NCI-H774 (cell line): ENCODE measurements at regions not wholly inside any gene's neighbourhood (a gene's known extent, or its start where the extent isn't known, plus 50 kb on each side); places are given as distances from the start of the nearest gene placed in this dataset.

Experiments
- DNase-seq: peaks from one replicate; lab custom pipeline; 2025; lab: John Stamatoyannopoulos, UW

DNA sequence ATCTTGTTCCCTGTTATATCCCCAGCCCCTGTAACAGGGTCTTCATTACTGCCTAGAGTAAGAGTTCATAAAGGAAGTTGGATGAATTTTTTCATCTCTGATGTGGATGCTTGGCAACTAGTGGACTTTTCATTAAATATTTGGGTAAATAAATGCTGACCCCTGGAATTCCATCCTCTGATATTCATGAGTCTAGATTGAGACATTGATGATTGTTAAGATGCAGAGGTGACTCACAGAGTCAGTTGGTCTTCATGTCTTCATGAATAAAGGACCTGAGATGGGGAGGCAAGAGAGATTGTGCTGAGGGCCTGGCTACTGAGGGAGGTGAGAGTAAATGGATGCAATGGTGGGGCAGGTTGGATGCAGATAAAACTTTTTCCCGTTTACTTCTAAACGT, 132.7 kb upstream of the NT5C1B start:
- no peak for DNase-seq

DNA sequence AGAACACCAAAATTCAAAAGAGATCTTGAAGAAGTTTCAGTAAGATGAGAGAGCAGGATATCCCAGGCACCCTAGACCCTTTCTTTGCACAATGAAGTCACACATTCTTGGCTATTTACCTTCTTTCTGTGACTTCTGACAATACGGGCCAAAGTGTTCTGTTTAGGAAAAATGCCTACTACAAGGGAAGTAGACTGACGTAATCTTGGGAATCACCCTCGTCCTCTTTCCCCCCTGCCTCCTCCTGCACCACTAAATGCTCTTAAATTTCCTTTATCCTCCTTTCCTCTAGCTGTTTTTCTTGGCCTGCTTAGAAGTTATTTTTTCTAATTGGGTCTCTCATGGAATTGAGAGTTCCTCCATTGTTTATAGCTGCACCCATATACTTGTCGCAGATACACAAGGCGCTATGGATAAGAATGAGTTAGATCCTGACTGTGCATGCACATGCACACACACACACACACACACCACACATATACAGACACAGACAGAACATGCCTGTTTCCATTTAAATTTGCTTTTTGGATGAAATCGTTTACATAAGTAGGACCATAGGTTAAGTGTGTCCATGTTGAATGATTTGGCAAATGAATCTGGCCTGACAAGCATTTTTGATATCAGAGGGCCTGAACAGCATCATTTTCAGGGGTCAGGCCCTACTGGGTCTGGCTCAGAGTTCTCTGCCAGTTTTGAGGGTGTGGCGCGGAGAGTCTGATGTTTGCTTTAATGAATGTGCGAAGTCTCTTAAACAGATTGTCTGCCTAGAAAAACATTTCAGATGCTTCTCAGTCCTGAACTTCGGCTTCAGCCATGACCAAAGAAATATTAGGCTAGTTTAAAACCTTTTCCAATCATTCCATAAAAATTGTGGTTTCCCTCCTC, 131.9 kb upstream of the NT5C1B start:
- DNase-seq, result no peak

DNA sequence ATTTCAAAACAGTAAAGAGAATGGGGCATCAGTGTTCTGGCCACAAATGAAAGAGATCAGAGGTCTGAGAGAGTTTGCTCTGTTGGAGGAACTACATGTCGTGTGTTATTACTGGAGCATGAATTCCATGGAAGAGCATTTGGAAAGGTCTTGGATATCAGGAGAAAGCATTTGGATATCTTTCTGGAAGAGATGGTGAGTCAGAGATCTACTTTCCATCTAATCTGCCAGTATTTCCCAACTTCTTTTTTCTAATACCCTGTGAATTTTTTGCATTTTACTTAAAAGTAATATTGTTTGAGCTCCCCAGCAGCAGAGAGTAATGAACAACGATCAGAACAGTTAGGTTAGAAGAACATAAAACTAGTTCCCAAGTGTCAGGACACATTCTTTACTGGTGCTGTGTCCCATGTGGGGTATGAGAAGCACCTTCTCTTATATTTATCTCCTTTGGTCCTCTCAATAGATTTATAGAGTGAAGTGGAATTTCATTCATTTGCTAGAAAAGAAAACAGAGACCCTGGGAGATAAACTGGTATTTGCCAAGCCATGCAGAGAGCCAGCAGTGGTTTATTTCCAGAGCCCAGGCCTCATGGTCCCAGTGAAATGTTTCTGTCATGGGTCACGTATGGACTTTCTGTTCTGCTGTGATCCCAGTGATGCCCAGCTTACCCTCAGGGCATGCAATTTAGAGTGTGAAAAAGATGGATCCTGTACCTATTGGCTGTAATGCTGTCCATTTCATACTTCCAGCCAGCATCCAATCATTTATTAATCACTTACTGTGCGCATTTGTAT, 130.8 kb upstream of the NT5C1B start:
- no peak for DNase-seq

DNA sequence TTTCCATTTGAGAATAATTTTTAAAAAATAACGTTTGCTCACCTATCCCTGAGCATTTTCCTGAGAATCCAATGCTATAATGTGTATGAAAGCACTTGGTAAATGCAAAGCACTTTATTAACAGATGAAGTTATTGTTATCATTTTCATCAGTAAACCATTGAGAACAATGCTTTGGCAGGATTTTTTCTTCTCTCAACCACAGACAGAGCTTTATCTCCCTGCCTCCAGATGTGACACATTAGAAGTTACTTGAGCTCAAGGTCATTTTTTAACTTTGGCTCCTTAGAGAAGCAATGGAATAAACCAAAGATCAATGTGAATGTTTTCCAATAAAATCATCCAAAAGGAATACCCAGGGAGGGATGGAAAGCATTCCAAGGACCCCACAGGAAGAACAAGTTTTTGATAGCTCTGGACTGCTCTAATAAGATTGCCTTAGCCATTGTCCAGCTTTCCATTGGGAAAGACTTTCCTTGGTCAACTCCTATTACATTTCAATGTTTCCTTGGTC, 118.9 kb upstream of the NT5C1B start:
- no peak for DNase-seq

DNA sequence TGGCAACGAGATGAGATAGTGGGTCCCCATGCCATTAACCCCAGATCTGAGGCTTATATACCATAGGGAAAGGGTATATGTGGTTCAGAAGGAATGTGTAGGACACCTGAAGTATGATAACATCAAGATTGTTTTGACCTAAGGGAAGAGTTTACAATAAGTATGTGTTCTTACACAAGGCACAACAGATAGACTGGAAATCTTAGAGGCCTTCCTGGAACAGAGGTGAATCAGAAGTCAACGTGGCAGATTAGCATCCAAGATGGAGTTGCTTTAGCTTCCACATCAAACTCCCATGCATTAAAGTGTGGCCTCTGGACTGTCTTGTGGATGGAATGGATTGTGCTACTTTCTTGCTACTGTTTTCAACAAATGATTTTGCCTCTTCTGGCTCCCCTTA, 116.6 kb upstream of the NT5C1B start:
- no peak for DNase-seq

DNA sequence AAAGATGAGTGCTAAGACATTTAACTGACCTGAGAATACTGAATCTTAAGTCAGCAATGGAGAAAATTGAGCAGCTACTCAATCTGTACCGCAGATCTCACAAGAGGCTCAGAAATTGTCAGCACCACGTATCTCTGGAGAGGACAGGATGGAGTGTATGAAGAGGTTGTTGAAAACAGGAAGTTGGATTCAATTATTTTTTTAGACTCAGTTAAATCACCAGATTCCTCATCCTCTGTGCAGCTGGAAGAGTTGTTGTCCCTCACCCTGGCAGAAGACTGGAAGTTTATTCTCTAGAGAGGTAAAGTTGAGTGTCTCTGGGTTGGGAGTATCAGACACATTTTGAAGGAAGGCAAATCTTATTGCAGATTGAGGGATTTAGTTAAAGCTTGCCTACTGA, 114.9 kb upstream of the NT5C1B start:
- DNase-seq, result no peak

DNA sequence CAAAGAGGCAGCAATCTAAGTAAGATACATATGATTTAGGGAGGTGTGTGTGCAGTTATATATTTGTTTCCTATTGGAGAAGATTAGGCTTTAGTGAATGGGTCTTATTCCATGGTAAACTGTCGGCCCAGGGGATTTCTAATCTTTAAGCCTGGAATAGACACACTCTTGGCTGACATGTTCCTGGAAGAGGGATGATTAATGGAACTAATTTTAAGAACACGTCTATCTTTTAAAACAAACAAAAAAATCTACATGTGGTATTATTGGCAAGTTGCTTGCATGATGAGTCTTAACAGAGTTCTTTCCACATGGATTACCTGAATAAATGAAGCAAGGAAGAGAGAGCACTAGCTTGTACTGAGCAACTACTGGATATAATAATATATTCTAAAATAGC, 114.2 kb upstream of the NT5C1B start:
- no peak for DNase-seq

DNA sequence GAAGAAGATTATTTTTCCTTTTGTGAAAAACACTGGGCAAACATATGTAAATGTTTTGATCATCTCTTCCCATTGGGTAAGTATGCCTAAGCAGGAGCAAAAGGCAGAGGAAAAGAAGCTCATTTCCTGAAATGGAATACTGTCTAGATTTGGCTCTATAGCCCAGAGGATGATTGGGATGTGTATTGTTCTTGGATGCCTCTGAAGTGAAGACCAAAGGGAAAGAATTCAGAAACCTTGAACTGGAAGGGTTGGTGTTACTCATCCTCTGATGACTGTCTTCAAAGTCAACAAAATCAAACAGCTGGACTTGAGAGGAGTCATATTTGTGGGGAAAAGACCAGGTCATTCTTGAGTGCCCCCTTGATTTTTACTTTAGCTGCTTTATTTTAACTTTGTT, 112.6 kb upstream of the NT5C1B start:
- no peak for DNase-seq

DNA sequence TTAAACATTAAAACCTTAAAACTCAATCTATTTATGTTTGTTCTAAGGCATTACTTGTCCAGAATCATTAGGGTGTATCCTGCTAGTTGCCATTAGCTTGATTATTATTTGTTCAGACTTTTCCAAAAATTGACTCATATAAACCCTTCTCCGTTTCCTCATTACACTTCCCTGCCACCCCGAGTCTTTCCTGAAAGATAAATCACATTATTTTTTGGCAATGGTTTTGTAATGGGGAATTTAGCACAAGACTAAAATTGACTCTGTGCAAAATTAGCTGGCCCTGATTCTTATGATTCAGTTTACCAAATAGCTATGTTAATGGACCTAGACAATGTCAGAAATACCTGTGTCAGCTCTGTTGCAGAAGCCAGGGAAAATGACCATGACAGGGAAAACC, 112.2 kb upstream of the NT5C1B start:
- no peak for DNase-seq

DNA sequence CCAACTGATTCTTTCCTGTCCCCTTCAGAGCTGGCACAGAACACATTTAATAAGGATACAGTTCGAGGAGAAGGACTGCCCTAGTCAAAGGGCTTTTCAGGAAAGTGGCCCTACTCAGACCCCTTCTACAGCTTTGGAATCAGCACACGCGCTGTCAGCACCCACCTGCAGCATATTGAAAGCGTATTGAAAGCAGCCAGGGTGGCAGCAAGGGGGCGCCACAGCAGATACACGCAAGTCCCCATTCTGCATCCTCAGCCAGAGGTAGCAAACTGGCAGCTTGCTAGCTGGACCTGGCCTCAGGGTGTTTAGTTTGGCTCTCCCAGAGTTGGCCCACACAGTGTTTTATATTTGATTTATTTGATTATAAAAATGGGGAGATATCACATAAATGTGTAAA, 101.0 kb upstream of the NT5C1B start:
- no peak for DNase-seq

DNA sequence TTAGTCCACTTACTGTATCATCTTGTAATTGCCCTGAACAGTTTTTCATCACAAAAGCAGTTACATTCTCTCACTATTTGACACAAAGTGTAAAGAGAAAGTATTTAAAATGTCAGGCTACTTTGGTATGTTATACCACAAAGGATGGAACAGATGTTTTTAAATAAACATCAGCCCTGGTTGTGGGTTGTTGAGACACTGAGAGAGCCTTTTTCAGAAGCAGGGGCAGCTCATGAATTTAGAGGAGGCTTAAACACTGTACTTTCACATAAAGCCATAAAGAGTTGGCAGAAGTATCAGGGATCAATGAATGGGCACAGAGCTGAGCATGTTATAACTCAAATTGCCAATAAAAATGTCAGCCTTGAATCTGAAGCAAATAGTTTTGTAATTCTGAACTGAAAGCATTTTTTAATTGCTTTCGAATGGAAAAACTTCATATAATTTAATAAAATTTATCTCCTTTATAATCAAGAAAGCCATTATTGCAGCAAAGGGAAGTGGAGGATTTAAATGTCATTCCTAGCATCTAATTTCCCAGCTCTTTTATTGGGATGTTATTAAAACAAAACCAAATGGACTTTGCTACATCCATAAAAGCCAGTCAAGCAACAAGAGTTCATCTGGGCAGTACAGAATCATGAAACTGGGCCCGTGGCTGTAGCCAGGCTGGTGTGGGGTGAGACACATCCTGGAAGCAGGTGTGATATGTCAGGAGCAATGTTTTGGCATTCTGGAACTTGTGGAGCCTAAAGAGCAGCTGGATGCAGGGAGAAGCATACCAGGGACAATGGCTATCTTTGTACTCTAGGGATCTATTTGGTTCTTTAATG, 95.1 kb upstream of the NT5C1B start:
- no peak for DNase-seq

DNA sequence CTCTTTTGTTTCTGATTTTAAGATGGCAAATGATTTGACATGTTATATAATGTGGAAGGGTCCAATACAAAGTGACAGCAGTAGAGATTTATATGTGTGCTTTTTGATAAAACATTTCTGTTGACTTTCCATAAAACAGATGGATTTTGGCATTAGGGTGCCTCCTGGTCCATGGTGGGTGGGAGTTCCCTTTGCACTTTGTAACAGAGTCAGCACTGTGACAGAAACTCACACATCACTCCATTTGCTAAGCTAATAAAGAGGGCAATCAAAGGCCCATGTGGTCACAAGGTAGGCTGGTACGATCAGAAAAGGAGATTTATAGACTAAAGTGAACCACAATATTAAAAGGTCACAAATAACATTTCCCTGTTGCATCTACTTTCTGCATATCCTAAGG, 93.3 kb upstream of the NT5C1B start:
- DNase-seq, result no peak

DNA sequence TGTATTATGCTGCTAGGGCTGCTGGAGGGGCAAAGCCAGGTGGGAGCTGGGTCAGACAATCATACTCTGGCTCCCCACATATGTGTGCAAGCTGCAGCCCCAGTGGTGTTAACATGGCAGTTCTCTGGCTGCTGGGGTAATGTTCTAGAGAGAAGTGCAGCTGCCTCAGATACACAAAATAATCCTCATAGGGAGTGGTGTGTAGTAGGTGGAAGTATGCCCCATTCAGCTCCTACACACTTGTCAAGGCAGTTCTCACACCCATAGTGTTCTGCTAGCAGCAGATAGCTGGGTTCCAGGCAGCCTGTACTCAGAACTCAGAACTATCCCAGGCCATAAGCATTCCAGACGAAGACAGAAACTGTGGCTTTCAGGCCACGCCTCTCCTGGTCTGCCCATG, 87.9 kb upstream of the NT5C1B start:
- DNase-seq, result no peak

DNA sequence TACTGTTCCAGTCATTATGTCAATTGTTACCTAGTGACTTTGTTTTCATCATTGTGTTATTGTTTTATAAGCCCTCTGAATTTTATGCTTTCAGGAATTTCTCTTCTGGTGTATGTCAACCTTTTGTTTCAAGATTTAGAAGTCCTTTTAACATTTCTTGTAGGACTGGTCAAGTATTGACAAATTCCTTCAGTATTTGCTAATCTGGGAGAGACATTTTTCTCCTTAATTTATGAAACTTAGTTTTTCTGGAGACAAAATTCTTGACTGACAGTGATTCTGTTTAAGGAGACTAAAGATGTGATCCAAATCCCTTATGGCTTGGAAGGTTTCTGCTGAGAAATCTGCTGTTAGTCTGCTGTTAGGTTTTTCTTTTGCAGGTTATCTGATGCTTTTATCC, 84.9 kb upstream of the NT5C1B start:
- DNase-seq, result no peak

DNA sequence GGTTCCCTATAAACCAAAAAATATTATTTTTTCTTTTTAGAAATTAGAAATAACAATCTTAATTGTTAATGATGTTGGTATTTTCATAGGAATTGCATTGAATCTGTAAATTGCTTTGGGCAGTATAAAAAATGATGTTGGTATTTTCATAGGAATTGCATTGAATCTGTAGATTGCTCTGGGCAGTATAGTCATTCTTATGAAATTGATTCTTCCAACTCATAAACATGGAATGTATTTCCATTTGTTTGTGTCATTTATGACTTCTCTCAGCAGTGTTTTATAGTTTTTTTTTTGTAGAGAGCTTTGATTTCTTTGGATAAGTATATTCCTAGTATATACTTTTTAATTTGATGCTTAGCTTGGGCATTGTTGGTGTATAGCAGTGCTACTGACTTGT, 82.0 kb upstream of the NT5C1B start:
- DNase-seq, result no peak

DNA sequence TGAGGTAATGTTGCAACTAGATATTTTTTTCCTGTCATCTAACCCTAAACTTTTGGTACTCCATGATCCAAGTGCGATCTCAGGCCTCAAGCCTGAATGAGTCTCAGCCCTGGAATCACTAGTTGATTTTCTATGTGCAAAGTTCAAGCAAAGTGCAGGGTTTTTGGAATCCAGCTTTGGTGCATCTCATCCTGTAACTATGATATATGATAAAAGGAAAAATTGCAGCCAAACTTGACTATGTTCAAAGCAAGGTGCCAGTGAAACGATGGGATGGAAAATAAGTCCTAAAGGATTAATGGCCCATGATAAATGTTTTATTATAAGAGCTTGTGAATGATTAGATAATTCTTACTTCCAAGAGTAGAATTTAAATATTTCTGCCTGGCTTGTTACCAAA, 78.9 kb upstream of the NT5C1B start:
- no peak for DNase-seq

DNA sequence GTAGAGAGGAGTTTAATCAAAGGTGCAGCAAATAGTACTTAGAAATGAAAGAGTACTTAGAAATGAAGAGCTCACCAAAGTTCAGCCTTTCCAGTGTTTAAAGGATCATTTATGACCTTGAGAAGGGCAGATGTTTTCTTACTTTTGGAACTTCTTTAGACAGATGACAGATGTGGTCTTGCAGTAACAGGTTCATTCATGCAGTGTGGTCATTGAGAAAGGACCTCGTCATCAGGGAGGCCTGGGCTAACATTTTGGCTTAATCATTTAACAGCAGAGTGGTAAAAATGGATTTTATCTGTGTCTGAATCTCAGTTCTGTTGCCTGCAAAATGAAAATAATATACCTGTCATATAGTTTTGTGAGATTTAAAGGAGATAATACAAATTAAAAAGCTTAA, 75.1 kb upstream of the NT5C1B start:
- no peak for DNase-seq

DNA sequence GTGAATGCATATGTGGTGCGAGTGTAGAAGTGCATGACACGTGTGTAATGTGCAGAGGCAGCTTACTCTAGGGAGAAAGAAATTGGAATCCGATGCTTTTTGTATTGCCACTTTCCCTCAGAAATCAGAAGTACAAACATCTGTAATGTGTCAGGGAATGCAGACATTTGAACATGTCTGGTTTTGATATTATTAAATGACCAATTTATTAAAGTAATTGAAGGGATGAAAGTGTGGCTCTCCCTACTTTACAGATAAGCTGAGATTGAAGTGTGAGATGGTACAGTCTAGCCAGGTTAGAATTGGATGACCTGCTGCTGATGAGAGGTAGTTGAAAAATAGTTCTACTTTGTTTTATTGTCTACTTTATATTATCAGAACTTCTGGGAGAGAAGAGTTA, 74.5 kb upstream of the NT5C1B start:
- no peak for DNase-seq

DNA sequence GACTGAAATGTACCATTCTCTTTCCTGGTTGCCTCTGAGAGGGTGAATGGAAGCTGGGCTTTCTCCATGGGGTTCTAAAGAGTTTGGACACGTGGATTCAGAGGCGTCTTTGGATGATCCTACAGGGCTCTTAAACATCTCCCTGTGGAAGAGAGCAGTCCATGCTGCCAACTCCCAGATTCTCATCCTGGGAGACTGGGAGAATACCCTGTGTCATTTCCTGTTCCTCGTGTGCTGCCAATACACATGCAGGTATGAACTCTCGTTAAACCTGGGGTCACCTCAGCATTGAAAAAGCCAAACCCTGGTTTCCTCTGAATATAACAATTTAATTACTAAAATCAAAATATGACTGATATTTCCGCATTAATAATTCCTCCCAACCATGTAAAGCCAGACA, 73.3 kb upstream of the NT5C1B start:
- no peak for DNase-seq

DNA sequence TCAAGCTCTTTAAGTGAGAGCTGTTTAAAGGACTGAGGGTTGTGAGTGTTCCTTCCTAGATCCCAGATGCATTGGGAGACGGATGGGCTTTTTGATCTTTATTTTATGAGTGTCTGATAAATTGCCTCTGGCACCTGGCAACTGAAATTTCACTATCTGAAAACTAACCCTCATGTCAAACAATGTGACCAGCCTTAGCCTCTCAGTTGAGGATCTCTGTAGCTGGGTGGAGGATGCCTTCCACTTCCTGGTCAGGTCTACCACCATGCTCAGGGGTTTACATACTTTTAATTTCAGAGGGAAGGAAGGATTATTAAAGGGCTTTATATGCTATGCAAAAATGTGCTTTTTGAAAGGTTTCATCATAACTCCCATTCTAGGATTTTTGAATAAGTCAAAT, 70.5 kb upstream of the NT5C1B start:
- no peak for DNase-seq

DNA sequence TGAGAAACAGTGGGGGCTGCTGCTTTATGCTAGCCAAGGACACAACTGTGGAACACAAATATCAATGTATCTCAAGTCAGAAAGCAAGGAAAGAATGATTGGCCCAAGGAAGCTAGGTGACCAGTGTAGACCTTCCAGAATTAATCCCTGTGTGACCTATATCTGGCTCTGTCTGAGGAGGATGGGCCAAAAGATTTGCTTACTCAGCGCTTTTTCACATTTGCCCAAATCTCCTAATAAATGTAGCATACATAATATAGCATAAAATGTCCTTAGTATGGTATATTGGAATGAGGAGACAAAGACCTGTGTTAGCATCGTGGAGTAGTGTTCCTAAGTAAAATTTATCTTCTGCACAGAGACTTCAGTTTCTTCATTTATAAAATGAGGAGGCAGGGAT, 66.7 kb upstream of the NT5C1B start:
- no peak for DNase-seq
